RWPE2 (cell line): ENCODE measurements at regions not wholly inside any gene's neighbourhood (a gene's known extent, or its start where the extent isn't known, plus 50 kb on each side); places are given as distances from the start of the nearest gene placed in this dataset.

Experiments
- ATAC-seq: fragments of 200-7000 bp; cut with Tn5 transposase; 3 replicates; pipeline ENCODE4 v1.9.1; 2021; ENCODE audit warnings: low read depth
- DNase-seq: peaks from one replicate; pipeline ENCODE4 v3.0.0-alpha.2; 2020; ENCODE audit warnings: low spot score
- H3K27ac ChIP-seq: fragments of 450-650 bp; 2 replicates; pipeline ENCODE4 v1.5.1; 2017; ENCODE audit warnings: mild to moderate bottlenecking; ENCODE audit not compliant: poor library complexity, severe bottlenecking
- H3K27me3 ChIP-seq: fragments of 250-450 bp; sonication (Bioruptor Pico); 2 replicates; pipeline ENCODE4 v1.5.1; 2021; ENCODE audit warnings: mild to moderate bottlenecking, moderate library complexity; ENCODE audit not compliant: insufficient read depth, poor library complexity, severe bottlenecking
- H3K36me3 ChIP-seq: fragments of 250-450 bp; sonication (Bioruptor Pico); 2 replicates; pipeline ENCODE4 v1.5.1; 2020; ENCODE audit warnings: low read depth, mild to moderate bottlenecking, moderate library complexity
- H3K4me1 ChIP-seq: fragments of 250-450 bp; sonication (Bioruptor Pico); 2 replicates; pipeline ENCODE4 v1.5.1; 2021; ENCODE audit warnings: mild to moderate bottlenecking, moderate library complexity; ENCODE audit not compliant: insufficient read depth, poor library complexity, severe bottlenecking
- H3K4me3 ChIP-seq: fragments of 250-450 bp; sonication (Bioruptor Pico); 2 replicates; pipeline ENCODE4 v1.5.1; 2021; ENCODE audit warnings: mild to moderate bottlenecking, moderate library complexity; ENCODE audit not compliant: severe bottlenecking
- H3K9me3 ChIP-seq: fragments of 250-450 bp; sonication (Bioruptor Pico); 2 replicates; pipeline ENCODE4 v1.5.1; 2021; ENCODE audit warnings: mild to moderate bottlenecking, moderate library complexity; ENCODE audit not compliant: severe bottlenecking
- TF ChIP-seq, protein P1 (sequence below): fragments of 450-650 bp; IDR thresholded peaks from one replicate; pipeline ENCODE4 v1.5.1; 2017; ENCODE audit warnings: mild to moderate bottlenecking, moderate library complexity; ENCODE audit not compliant: poor library complexity, severe bottlenecking

DNA sequence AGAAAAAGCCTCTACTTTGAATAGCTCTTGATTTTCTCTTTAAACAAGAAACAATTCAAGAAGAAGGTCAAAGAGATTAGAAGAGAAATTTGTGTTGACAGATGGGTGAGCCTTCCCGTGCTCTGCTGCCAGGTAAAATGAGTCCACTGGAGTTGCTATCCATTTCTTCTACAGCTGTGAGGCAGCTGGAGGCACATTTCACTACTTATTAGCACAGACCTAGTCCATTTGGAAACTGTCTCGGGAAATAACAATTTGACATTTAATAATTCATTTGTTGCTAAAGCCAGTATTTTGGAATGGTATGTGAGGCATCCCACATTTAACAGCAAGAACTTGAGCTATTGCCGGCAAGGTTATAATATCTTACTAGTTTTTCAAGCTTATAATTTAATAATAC, 396.8 kb upstream of the GRIA3 start:
- no peaks in the 10 kb centered on the region for H3K4me1 ChIP-seq
- no peaks in the 10 kb centered on the region for H3K36me3 ChIP-seq
- no peaks in the 10 kb centered on the region for H3K9me3 ChIP-seq
- no peaks in the 10 kb centered on the region for H3K27me3 ChIP-seq
- no peak for ATAC-seq
- no peak overlapping the region for H3K27ac ChIP-seq
- no peak for DNase-seq
- H3K4me3 ChIP-seq, result no peak overlapping the region
- TF ChIP-seq, protein P1, sequence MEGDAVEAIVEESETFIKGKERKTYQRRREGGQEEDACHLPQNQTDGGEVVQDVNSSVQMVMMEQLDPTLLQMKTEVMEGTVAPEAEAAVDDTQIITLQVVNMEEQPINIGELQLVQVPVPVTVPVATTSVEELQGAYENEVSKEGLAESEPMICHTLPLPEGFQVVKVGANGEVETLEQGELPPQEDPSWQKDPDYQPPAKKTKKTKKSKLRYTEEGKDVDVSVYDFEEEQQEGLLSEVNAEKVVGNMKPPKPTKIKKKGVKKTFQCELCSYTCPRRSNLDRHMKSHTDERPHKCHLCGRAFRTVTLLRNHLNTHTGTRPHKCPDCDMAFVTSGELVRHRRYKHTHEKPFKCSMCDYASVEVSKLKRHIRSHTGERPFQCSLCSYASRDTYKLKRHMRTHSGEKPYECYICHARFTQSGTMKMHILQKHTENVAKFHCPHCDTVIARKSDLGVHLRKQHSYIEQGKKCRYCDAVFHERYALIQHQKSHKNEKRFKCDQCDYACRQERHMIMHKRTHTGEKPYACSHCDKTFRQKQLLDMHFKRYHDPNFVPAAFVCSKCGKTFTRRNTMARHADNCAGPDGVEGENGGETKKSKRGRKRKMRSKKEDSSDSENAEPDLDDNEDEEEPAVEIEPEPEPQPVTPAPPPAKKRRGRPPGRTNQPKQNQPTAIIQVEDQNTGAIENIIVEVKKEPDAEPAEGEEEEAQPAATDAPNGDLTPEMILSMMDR, result no peak

DNA sequence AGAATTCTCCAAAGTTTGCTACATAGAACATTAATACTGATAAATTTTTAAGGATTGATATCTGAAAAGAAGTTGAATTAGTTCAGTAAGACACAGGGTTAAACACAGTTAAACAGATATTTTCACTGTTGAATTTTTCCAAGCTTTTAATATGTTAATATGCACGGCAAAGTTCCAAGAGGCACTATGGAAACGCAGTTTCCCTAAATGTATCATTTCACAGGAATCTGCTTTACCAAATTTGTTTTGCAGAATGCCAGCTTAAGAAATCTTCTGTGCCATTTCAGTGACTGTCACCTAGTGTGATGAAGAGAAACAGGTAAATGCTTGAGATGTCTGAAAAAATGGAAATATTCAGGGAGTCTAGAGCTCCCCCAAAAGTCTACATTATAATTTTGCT, 395.9 kb upstream of the GRIA3 start:
- H3K36me3 ChIP-seq, result no peaks in the 10 kb centered on the region
- H3K9me3 ChIP-seq, result no peaks in the 10 kb centered on the region
- DNase-seq (no peak), ATAC-seq (no peak)
- TF ChIP-seq, protein P1, result no peak
- H3K4me3 ChIP-seq, result no peak overlapping the region
- no peak overlapping the region for H3K27ac ChIP-seq
- H3K4me1 ChIP-seq, result no peaks in the 10 kb centered on the region
- no peaks in the 10 kb centered on the region for H3K27me3 ChIP-seq

DNA sequence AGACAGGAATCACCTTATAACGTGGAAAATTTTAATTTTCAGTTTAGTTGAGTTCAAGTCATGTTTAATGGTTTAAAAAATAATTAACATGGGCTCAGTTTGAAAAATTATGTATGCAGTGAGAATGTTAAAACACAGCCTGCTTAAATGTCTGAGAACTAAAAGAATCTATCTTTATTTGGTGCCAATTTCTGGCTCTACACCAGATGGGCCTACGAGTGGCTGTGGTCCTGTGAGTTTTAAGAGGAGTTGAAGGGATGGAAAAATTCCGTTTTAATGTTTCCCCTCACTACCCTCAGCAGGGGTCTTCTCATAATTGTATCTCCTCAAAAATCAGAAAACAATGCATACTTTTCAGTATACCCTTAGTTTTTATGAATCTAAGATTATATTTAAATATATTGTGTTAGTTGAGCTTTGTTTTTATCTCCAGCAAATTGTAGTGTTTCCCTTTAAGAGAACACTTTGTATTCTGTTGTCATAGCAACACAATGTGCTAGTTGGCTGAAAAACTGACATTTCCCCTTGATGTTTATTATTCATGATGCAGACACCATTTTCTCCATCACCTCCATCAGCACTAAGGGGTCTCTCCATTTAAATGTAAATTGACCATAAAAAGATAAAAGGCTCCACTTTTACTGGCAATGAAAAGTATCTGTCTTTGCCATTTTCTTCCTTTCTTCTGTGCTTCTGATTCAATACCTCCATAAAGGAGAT, 393.5 kb upstream of the GRIA3 start:
- Histone ChIP-seq H3K4me1 (no peaks in the 10 kb centered on the region), H3K27ac (no peak overlapping the region), H3K4me3 (no peak overlapping the region), H3K36me3 (no peaks in the 10 kb centered on the region), H3K9me3 (no peaks in the 10 kb centered on the region), H3K27me3 (no peaks in the 10 kb centered on the region)
- DNase-seq (no peak), ATAC-seq (no peak)
- TF ChIP-seq, protein P1, result no peak

DNA sequence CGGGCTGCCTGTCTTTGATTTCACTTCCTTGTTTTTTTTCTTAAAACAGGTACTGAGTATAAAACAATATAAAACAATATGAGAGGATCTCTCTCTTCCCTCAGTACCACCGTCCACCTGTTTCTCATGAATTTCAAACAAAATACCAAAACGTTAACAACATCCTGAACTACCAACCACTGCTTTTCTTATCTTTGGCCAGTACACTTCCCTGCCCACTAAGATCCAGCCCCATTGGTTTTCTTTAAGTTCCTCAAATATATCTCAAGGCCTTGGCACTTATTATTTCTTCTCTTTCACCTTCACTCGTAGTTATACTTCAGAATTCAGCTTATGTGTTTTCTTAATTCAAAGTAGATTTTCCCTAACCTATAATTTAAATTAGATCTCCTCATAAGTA, 370.2 kb upstream of the GRIA3 start:
- H3K36me3 ChIP-seq, result no peaks in the 10 kb centered on the region
- H3K4me3 ChIP-seq, result no peak overlapping the region
- no peaks in the 10 kb centered on the region for H3K4me1 ChIP-seq
- TF ChIP-seq, protein P1, result no peak
- no peak for ATAC-seq
- H3K27ac ChIP-seq, result no peak overlapping the region
- H3K9me3 ChIP-seq, result no peaks in the 10 kb centered on the region
- H3K27me3 ChIP-seq, result no peaks in the 10 kb centered on the region
- no peak for DNase-seq

DNA sequence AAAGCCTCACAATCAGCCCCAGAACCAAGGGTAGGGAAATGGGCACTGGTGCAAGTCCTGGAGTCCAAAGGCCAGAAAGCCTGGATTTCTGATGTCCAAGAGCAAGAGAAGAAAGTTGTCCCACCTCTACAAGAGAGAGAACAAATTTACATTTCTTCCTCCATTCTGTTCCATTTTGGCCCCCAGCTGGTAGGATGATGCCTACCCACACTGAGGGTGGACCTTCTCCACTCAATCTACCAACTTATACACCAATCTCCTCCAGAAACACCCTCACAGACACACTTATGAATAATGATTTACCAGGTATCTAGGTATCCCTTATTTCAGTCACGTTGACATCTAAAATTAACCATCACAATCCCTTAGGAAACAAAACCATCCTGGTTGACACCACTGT, 367.8 kb upstream of the GRIA3 start:
- Histone ChIP-seq H3K36me3 (no peaks in the 10 kb centered on the region), H3K27me3 (no peaks in the 10 kb centered on the region), H3K4me3 (no peak overlapping the region), H3K27ac (no peak overlapping the region), H3K4me1 (no peaks in the 10 kb centered on the region), H3K9me3 (no peaks in the 10 kb centered on the region)
- ATAC-seq, result no peak
- DNase-seq, result no peak
- TF ChIP-seq, protein P1, result no peak
